PC-3 (cell line): ENCODE measurements at regions not wholly inside any gene's neighbourhood (a gene's known extent, or its start where the extent isn't known, plus 50 kb on each side); places are given as distances from the start of the nearest gene placed in this dataset.

Experiments used
- ATAC-seq: fragments of 200-7000 bp; cut with Tn5 transposase; 2 replicates; pipeline ENCODE4 v1.9.1; 2020; ENCODE audit warnings: mild to moderate bottlenecking, moderate library complexity
- BruUV-seq: library from RNA; stranded (reverse); fragments of 400-500 nt; replicated peaks from 2 replicates; lab custom pipeline; 2021; lab: Mats Ljungman, UMichigan
- CTCF ChIA-PET: fragments of 300-600 bp; sonication (Branson Sonifier 250); formaldehyde crosslinking; loops from one replicate; lab custom pipeline; 2022; ENCODE audit warnings: antibody characterized with exemption; lab: Charles Lee
- POLR2A ChIA-PET: fragments of 300-600 bp; sonication (Branson Sonifier 250); formaldehyde crosslinking; loops from one replicate; lab custom pipeline; 2022; ENCODE audit warnings: antibody characterized with exemption; ENCODE audit not compliant: unreplicated experiment; lab: Charles Lee
- DNase-seq: peaks from one replicate; pipeline ENCODE4 v3.0.0-alpha.2; 2015
- H2AFZ ChIP-seq: fragments of 300-600 bp; sonication (generic); 2 replicates; pipeline ENCODE4 v1.6.0; 2016; ENCODE audit warnings: antibody characterized with exemption, low read length
- H3F3A ChIP-seq: fragments of 300-600 bp; sonication (generic); one replicate; pipeline ENCODE4 v1.6.0; 2017; ENCODE audit warnings: antibody characterized with exemption, low read length, control low read depth, mild to moderate bottlenecking; ENCODE audit not compliant: unreplicated experiment
- H3K27ac ChIP-seq: fragments of 300-600 bp; sonication (generic); 2 replicates; pipeline ENCODE4 v1.5.1; 2016; ENCODE audit warnings: mild to moderate bottlenecking, low read length
- H3K27me3 ChIP-seq: fragments of 300-600 bp; sonication (generic); 2 replicates; pipeline ENCODE4 v1.6.1; 2016; ENCODE audit warnings: low read length, mixed read lengths
- H3K36me3 ChIP-seq: fragments of 300-600 bp; sonication (generic); 2 replicates; pipeline ENCODE4 v1.6.1; 2016; ENCODE audit warnings: low read depth, mixed run types, low read length, mixed read lengths
- H3K4me1 ChIP-seq: fragments of 300-600 bp; sonication (generic); 2 replicates; pipeline ENCODE4 v1.5.1; 2016; ENCODE audit warnings: low read length; ENCODE audit not compliant: insufficient read depth
- H3K4me2 ChIP-seq: fragments of 300-600 bp; sonication (generic); 2 replicates; pipeline ENCODE4 v1.6.0; 2016; ENCODE audit warnings: low read length
- H3K4me3 ChIP-seq: fragments of 300-600 bp; sonication (generic); 2 replicates; pipeline ENCODE4 v1.5.1; 2016; ENCODE audit warnings: mild to moderate bottlenecking, low read length, mixed read lengths
- H3K79me2 ChIP-seq: fragments of 300-600 bp; sonication (generic); 2 replicates; pipeline ENCODE4 v1.6.1; 2017; ENCODE audit warnings: low read length, mixed read lengths
- H3K9ac ChIP-seq: fragments of 300-600 bp; sonication (generic); 2 replicates; pipeline ENCODE4 v1.6.0; 2016; ENCODE audit warnings: mild to moderate bottlenecking, low read length
- H3K9me2 ChIP-seq: fragments of 300-600 bp; sonication (generic); replicated peaks from 2 replicates; pipeline ENCODE4 v1.6.1; 2016; ENCODE audit warnings: mixed run types, low read length, mixed read lengths
- H3K9me3 ChIP-seq: fragments of 300-600 bp; sonication (generic); 2 replicates; pipeline ENCODE4 v1.6.1; 2016; ENCODE audit warnings: low read length, mixed read lengths
- H4K20me1 ChIP-seq: fragments of 300-600 bp; sonication (generic); 2 replicates; pipeline ENCODE4 v1.6.1; 2016; ENCODE audit warnings: low read length, mixed read lengths
- EZH2 ChIP-seq: fragments of 300-600 bp; sonication (generic); IDR thresholded peaks from one replicate; pipeline ENCODE4 v1.6.1; 2017; ENCODE audit warnings: antibody characterized with exemption, mild to moderate bottlenecking, low read length; ENCODE audit not compliant: unreplicated experiment
- EZH2phosphoT487 ChIP-seq: fragments of 300-600 bp; sonication (generic); IDR thresholded peaks from 2 replicates; pipeline ENCODE4 v1.6.1; 2018; ENCODE audit warnings: mild to moderate bottlenecking, antibody characterized with exemption, low read length, borderline replicate concordance
- intact Hi-C: fragments of 100-400 bp; cut with micrococcal nuclease; formaldehyde crosslinking; loops from 2 replicates; pipeline ENCODE4 v1.9.0; 2023
- TF ChIP-seq, protein P1 (sequence below): fragments of 300-600 bp; sonication (generic); conservative IDR thresholded peaks from 2 replicates; pipeline ENCODE4 v1.5.1; 2017; ENCODE audit warnings: antibody characterized with exemption, low read depth, mild to moderate bottlenecking, low read length

GRCh38 chr11:69210310-69211035 lies 54.7 kb downstream of the SMIM38 start:
- no peak overlapping the region for H3K9ac ChIP-seq
- intact Hi-C loops = no loop called here
- H4K20me1 ChIP-seq = no peaks in the 10 kb centered on the region
- H3K27ac ChIP-seq = no peak overlapping the region
- H3K9me2 ChIP-seq = no peaks in the 10 kb centered on the region
- no peaks in the 10 kb centered on the region for H3K79me2 ChIP-seq
- ChIA-PET CTCF (no interaction called here), POLR2A (no interaction called here)
- H3F3A ChIP-seq = no peaks in the 10 kb centered on the region
- no TSS peak for BruUV-seq
- DNase-seq (no peak), ATAC-seq (no peak)
- H2AFZ ChIP-seq = no peak overlapping the region
- TF ChIP-seq, protein P1, sequence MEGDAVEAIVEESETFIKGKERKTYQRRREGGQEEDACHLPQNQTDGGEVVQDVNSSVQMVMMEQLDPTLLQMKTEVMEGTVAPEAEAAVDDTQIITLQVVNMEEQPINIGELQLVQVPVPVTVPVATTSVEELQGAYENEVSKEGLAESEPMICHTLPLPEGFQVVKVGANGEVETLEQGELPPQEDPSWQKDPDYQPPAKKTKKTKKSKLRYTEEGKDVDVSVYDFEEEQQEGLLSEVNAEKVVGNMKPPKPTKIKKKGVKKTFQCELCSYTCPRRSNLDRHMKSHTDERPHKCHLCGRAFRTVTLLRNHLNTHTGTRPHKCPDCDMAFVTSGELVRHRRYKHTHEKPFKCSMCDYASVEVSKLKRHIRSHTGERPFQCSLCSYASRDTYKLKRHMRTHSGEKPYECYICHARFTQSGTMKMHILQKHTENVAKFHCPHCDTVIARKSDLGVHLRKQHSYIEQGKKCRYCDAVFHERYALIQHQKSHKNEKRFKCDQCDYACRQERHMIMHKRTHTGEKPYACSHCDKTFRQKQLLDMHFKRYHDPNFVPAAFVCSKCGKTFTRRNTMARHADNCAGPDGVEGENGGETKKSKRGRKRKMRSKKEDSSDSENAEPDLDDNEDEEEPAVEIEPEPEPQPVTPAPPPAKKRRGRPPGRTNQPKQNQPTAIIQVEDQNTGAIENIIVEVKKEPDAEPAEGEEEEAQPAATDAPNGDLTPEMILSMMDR = no peak
- TF ChIP-seq EZH2phosphoT487 = no peak
- no peak for TF ChIP-seq EZH2
- no peaks in the 10 kb centered on the region for H3K27me3 ChIP-seq
- no peaks in the 10 kb centered on the region for H3K9me3 ChIP-seq
- no peaks in the 10 kb centered on the region for H3K36me3 ChIP-seq
- H3K4me1 ChIP-seq = no peaks in the 10 kb centered on the region; the same call in 1 of the 2 replicates
- no peak overlapping the region for H3K4me3 ChIP-seq
- H3K4me2 ChIP-seq = no peak overlapping the region

DNA sequence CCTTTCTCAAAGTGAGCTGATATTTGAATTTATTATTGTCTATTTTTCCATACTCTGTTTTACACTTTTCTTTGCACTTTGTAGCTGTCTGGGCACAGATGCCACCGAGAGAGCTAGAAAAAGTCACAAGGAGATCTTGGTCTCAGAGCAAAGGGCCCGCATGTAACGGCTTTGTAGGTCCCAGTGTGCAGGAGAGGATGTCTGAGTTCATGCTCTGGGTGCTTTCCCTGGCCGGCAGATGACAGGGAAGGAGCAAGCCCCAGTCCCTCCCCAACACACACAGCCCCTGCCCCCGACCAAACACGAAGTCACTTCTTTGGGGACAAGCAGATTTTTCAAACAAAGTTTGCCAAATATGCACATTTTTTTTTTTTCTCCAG lies 55.8 kb downstream of the SMIM38 start:
- no peaks in the 10 kb centered on the region for H3K9me2 ChIP-seq
- no peaks in the 10 kb centered on the region for H3K27me3 ChIP-seq
- H3K4me1 ChIP-seq = peaks cover 11% of the 10 kb centered on the region
- ChIA-PET POLR2A (no interaction called here), CTCF (no interaction called here)
- ATAC-seq (no peak), DNase-seq (no peak)
- H3F3A ChIP-seq = no peaks in the 10 kb centered on the region
- H3K79me2 ChIP-seq = no peaks in the 10 kb centered on the region
- H3K9ac ChIP-seq = no peak overlapping the region
- no peaks in the 10 kb centered on the region for H3K36me3 ChIP-seq
- H3K4me3 ChIP-seq = no peak overlapping the region
- H2AFZ ChIP-seq = no peak overlapping the region
- no peaks in the 10 kb centered on the region for H3K9me3 ChIP-seq
- no peaks in the 10 kb centered on the region for H4K20me1 ChIP-seq
- H3K27ac ChIP-seq = no peak overlapping the region
- no TSS peak for BruUV-seq
- TF ChIP-seq, protein P1 = no peak
- no peak for TF ChIP-seq EZH2
- no peak for TF ChIP-seq EZH2phosphoT487
- no peak overlapping the region for H3K4me2 ChIP-seq
- intact Hi-C loops = no loop called here
